TTC549 (cell line): ENCODE measurements at regions not wholly inside any gene's neighbourhood (a gene's known extent, or its start where the extent isn't known, plus 50 kb on each side); places are given as distances from the start of the nearest gene placed in this dataset.

ENCODE experiments used
- FAIRE-seq: peaks from 2 replicates; lab custom pipeline; 2012; peaks lifted over from hg19 to GRCh38; lab: Jason Lieb, UNC

- no peak for FAIRE-seq
Measured at GRCh38 chr3:94513600-94513999, 450.7 kb downstream of the NSUN3 start.

- FAIRE-seq: no peak
Measured at GRCh38 chr3:94515983-94516382, 453.1 kb downstream of the NSUN3 start.

GRCh38 chr3:94520364-94520763, 457.5 kb downstream of the NSUN3 start:
- no peak for FAIRE-seq

- no peak for FAIRE-seq
Measured at GRCh38 chr3:94522488-94522887, 459.6 kb downstream of the NSUN3 start.

- FAIRE-seq: no peak
Measured at GRCh38 chr3:94524102-94524919, 461.4 kb downstream of the NSUN3 start.

GRCh38 chr3:94525043-94525442, 462.2 kb downstream of the NSUN3 start:
- no peak for FAIRE-seq

- FAIRE-seq: no peak
Measured at GRCh38 chr3:94529816-94530215, 467.0 kb downstream of the NSUN3 start.

- no peak for FAIRE-seq
Measured at GRCh38 chr3:94532951-94533350, 470.1 kb downstream of the NSUN3 start.

GRCh38 chr3:94539937-94540336, 477.1 kb downstream of the NSUN3 start:
- FAIRE-seq: no peak

- FAIRE-seq: no peak
Measured at GRCh38 chr3:94543161-94543560, 480.3 kb downstream of the NSUN3 start.

- FAIRE-seq: no peak
Measured at GRCh38 chr3:94544131-94544789, 481.4 kb downstream of the NSUN3 start.

- FAIRE-seq: no peak
Measured at GRCh38 chr3:94548581-94549316, 485.9 kb downstream of the NSUN3 start.

GRCh38 chr3:94561094-94561493, 498.2 kb downstream of the NSUN3 start:
- no peak for FAIRE-seq

- no peak for FAIRE-seq
Measured at GRCh38 chr3:94564247-94564646, 501.4 kb downstream of the NSUN3 start.

GRCh38 chr3:94568041-94568440, 505.2 kb downstream of the NSUN3 start:
- no peak for FAIRE-seq

- FAIRE-seq: no peak
Measured at GRCh38 chr3:94573337-94573736, 510.5 kb downstream of the NSUN3 start.

- FAIRE-seq: no peak
Measured at GRCh38 chr3:94587291-94587690, 524.4 kb downstream of the NSUN3 start.

- no peak for FAIRE-seq
Measured at GRCh38 chr3:94593526-94594150, 530.8 kb downstream of the NSUN3 start.

- no peak for FAIRE-seq
Measured at GRCh38 chr3:94596141-94596540, 533.3 kb downstream of the NSUN3 start.

GRCh38 chr3:94596887-94597566, 534.2 kb downstream of the NSUN3 start:
- FAIRE-seq: no peak

GRCh38 chr3:94607778-94608177, 544.9 kb downstream of the NSUN3 start:
- no peak for FAIRE-seq

GRCh38 chr3:94609908-94610307, 547.0 kb downstream of the NSUN3 start:
- no peak for FAIRE-seq
